Loucy (cell line): ENCODE measurements at regions not wholly inside any gene's neighbourhood (a gene's known extent, or its start where the extent isn't known, plus 50 kb on each side); places are given as distances from the start of the nearest gene placed in this dataset.
A peak's percentile ranks its signal among the peaks of the same experiment; 100 is the strongest.

Experiments used
- H2AFZ ChIP-seq: fragments of 200-600 bp; sonication (generic); 2 replicates; pipeline ENCODE4 v1.6.0; 2016; ENCODE audit warnings: antibody characterized with exemption, mild to moderate bottlenecking, low read length, moderate library complexity
- H3F3A ChIP-seq: fragments of 200-600 bp; 2 replicates; pipeline ENCODE4 v1.6.0; 2016; ENCODE audit warnings: antibody characterized with exemption, low read depth, mild to moderate bottlenecking
- H3K27me3 ChIP-seq: fragments of 200-600 bp; sonication (generic); 2 replicates; pipeline ENCODE4 v1.6.1; 2014; ENCODE audit warnings: low read length, mild to moderate bottlenecking; ENCODE audit not compliant: insufficient read depth, poor library complexity, severe bottlenecking
- H3K36me3 ChIP-seq: fragments of 200-600 bp; sonication (generic); 2 replicates; pipeline ENCODE4 v1.6.1; 2016; ENCODE audit warnings: low read length; ENCODE audit not compliant: insufficient read depth
- H3K4me1 ChIP-seq: fragments of 200-600 bp; sonication (generic); 2 replicates; pipeline ENCODE4 v1.5.1; 2014; ENCODE audit warnings: low read length, mild to moderate bottlenecking; ENCODE audit not compliant: insufficient read depth, poor library complexity, severe bottlenecking
- H3K4me2 ChIP-seq: fragments of 200-600 bp; sonication (generic); 2 replicates; pipeline ENCODE4 v1.6.0; 2014; ENCODE audit warnings: antibody characterized with exemption, low read length, low read depth, mild to moderate bottlenecking; ENCODE audit not compliant: poor library complexity, severe bottlenecking
- H3K4me3 ChIP-seq: fragments of 200-600 bp; sonication (generic); 2 replicates; pipeline ENCODE4 v1.5.1; 2014; ENCODE audit warnings: low read length, mild to moderate bottlenecking, mixed read lengths; ENCODE audit not compliant: poor library complexity, severe bottlenecking
- H3K79me2 ChIP-seq: fragments of 200-600 bp; sonication (generic); 2 replicates; pipeline ENCODE4 v1.6.1; 2014; ENCODE audit warnings: low read length; ENCODE audit not compliant: insufficient read depth
- H3K9ac ChIP-seq: fragments of 200-600 bp; sonication (generic); 2 replicates; pipeline ENCODE4 v1.6.0; 2014; ENCODE audit warnings: mild to moderate bottlenecking, low read depth, low read length, moderate library complexity; ENCODE audit not compliant: poor library complexity, severe bottlenecking
- H3K9me2 ChIP-seq: fragments of 200-600 bp; sonication (generic); replicated peaks from 2 replicates; pipeline ENCODE4 v1.6.1; 2016; ENCODE audit warnings: low read depth, low read length, mixed read lengths
- H3K9me3 ChIP-seq: fragments of 200-600 bp; sonication (generic); 2 replicates; pipeline ENCODE4 v1.6.1; 2014; ENCODE audit warnings: mild to moderate bottlenecking, antibody characterized with exemption, low read length, low read depth; ENCODE audit not compliant: insufficient read depth
- H4K20me1 ChIP-seq: fragments of 200-600 bp; sonication (generic); 2 replicates; pipeline ENCODE4 v1.6.0; 2014; ENCODE audit warnings: antibody characterized with exemption, low read length, mild to moderate bottlenecking; ENCODE audit not compliant: insufficient read depth, poor library complexity, severe bottlenecking
- CTCF ChIP-seq: fragments of 200-600 bp; sonication (generic); conservative IDR thresholded peaks from 2 replicates; pipeline ENCODE4 v1.5.1; 2014; ENCODE audit warnings: mild to moderate bottlenecking, antibody characterized with exemption, low read length
- EZH2phosphoT487 ChIP-seq: fragments of 200-600 bp; IDR thresholded peaks from 2 replicates; pipeline ENCODE4 v1.6.1; 2018; ENCODE audit warnings: antibody characterized with exemption, mild to moderate bottlenecking, moderate library complexity, borderline replicate concordance

DNA sequence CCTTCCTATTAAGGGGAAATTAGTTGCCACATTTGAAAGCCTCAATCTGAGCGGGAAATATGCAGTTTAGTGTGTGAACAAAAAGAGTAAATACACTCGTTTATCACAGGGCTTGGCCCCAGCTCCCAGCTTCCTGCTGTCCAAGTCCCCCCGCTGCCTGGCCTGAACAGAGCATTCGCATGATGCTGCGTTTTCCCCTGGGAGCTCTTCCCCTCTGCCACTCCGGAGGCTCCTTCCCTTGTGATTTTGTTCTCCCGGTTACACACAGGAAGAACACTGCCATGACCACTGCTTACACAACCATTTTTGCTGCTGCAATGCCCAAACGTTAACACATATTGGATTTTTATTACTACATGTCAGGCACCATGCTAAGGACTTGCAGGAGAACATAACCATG is 120.7 kb upstream of the ADARB2 start:
- H3K27me3 ChIP-seq = no peaks in the 10 kb centered on the region
- peak overlapping the region; percentile 62 for H3K4me3 ChIP-seq
- no peaks in the 10 kb centered on the region for H3K36me3 ChIP-seq
- no peaks in the 10 kb centered on the region for H4K20me1 ChIP-seq
- H3K4me1 ChIP-seq = peaks cover 32% of the 10 kb centered on the region
- no peaks in the 10 kb centered on the region for H3F3A ChIP-seq
- H3K9ac ChIP-seq = peak overlapping the region; percentile 23
- H3K4me2 ChIP-seq = peak overlapping the region; percentile 73
- peak overlapping the region; percentile 58 for H2AFZ ChIP-seq
- H3K9me3 ChIP-seq = no peaks in the 10 kb centered on the region
- no peaks in the 10 kb centered on the region for H3K79me2 ChIP-seq
- H3K9me2 ChIP-seq = no peaks in the 10 kb centered on the region
- TF ChIP-seq CTCF = no peak
- TF ChIP-seq EZH2phosphoT487 = no peak

GRCh38 chr10:1855911-1856310 is 118.6 kb upstream of the ADARB2 start:
- no peak overlapping the region for H3K9ac ChIP-seq
- no peaks in the 10 kb centered on the region for H4K20me1 ChIP-seq
- H3K4me2 ChIP-seq = no peak overlapping the region
- H3F3A ChIP-seq = no peaks in the 10 kb centered on the region
- no peak overlapping the region for H2AFZ ChIP-seq
- H3K27me3 ChIP-seq = no peaks in the 10 kb centered on the region
- TF ChIP-seq CTCF (no peak), EZH2phosphoT487 (no peak)
- H3K4me3 ChIP-seq = no peak overlapping the region
- H3K9me3 ChIP-seq = no peaks in the 10 kb centered on the region
- H3K9me2 ChIP-seq = no peaks in the 10 kb centered on the region
- H3K36me3 ChIP-seq = no peaks in the 10 kb centered on the region
- H3K79me2 ChIP-seq = no peaks in the 10 kb centered on the region
- H3K4me1 ChIP-seq = peaks cover 32% of the 10 kb centered on the region

DNA sequence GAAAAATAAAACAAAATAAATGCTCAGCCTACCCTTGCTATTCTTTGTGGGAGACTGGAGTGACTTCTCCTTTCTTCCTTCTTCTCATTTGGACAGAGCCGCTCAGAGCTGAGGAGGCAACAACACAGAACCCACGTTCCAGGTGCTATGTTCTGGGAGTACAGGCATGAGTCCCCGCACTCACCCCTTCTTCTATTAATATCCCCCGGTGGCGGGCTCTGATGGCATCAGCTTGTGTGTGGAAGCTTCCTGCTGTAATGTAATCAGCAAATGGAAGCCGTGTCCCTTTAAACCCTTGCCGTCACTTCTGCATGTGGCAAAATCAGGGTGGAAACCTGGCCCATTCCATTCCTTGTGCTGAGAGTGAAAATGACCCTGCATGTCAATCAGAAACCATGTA is 116.9 kb upstream of the ADARB2 start:
- H3K4me1 ChIP-seq = peaks cover 24% of the 10 kb centered on the region
- no peaks in the 10 kb centered on the region for H4K20me1 ChIP-seq
- no peaks in the 10 kb centered on the region for H3K27me3 ChIP-seq
- no peak overlapping the region for H3K4me2 ChIP-seq
- H3F3A ChIP-seq = no peaks in the 10 kb centered on the region
- no peaks in the 10 kb centered on the region for H3K9me2 ChIP-seq
- no peak overlapping the region for H2AFZ ChIP-seq
- H3K9me3 ChIP-seq = no peaks in the 10 kb centered on the region
- H3K36me3 ChIP-seq = no peaks in the 10 kb centered on the region
- H3K4me3 ChIP-seq = no peak overlapping the region
- H3K79me2 ChIP-seq = no peaks in the 10 kb centered on the region
- TF ChIP-seq EZH2phosphoT487 (no peak), CTCF (no peak)
- no peak overlapping the region for H3K9ac ChIP-seq
